Stimulated activated CD8-positive, alpha-beta memory T cell treated with anti-CD3 and anti-CD28 coated beads, Interleukin-7, amount 100 ng/mL, for 4 hours (primary cell): ENCODE measurements at regions not wholly inside any gene's neighbourhood (a gene's known extent, or its start where the extent isn't known, plus 50 kb on each side); places are given as distances from the start of the nearest gene placed in this dataset.

Source experiments
- DNase-seq, 2 donors: peaks; one replicate each; pipeline ENCODE4 v3.0.0-alpha.2; 2020; ENCODE audit warnings: low read depth in 2 of 2

GRCh38 chr6:22027040-22027725 is 269.7 kb downstream of the PRL start:
- DNase-seq: no peak

DNA sequence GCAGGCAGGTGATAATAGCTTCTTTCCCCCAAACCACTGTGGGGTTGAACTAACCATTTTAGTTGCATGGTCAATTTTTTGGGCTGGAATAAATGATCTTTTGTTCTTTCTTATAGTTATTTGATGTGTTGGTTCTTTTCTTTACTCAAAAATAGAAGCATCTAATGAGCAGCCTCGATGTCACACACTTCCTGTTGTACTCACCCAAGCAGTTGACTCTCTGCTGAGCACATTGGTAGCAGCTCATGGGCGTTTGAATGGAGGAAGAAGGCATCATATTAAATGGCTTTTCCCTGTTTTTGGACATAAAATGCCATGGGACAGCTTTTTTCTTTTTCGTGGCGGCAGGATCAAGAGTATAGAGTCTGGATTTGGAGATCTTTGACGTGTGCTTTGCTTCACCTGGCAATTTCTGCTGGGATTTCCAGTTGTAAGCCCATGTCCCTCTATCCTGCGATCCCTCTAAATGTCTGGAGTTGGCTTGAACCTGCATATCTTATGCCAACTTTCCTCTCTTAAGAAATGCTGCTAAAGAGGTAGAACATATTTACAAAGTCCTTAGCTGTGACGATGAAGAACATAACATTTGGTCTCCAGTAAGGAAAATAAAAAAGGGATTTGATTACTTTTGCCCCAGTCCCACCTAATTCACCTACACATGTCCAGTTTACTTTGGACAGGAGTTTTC is 268.3 kb downstream of the PRL start:
- DNase-seq: no peak

DNA sequence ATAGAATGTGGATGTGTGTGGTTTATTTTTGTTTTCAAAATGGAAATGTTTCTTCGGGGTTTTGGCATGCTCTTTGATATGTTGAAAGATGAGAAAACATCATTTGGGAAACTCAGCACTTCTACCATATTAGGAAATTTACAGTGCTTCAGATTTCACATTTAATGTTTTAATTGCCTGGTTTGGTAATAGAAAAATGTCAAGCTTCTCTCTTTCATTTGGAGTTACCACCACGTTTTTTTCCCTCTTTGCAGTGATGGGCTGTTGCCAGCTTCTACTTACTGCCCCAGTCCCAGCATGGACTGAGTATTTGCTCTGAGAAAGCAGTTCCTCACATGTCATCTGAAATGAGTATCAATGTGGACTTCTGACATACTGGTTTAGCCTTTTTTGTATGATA is 267.7 kb downstream of the PRL start:
- DNase-seq: no peak

DNA sequence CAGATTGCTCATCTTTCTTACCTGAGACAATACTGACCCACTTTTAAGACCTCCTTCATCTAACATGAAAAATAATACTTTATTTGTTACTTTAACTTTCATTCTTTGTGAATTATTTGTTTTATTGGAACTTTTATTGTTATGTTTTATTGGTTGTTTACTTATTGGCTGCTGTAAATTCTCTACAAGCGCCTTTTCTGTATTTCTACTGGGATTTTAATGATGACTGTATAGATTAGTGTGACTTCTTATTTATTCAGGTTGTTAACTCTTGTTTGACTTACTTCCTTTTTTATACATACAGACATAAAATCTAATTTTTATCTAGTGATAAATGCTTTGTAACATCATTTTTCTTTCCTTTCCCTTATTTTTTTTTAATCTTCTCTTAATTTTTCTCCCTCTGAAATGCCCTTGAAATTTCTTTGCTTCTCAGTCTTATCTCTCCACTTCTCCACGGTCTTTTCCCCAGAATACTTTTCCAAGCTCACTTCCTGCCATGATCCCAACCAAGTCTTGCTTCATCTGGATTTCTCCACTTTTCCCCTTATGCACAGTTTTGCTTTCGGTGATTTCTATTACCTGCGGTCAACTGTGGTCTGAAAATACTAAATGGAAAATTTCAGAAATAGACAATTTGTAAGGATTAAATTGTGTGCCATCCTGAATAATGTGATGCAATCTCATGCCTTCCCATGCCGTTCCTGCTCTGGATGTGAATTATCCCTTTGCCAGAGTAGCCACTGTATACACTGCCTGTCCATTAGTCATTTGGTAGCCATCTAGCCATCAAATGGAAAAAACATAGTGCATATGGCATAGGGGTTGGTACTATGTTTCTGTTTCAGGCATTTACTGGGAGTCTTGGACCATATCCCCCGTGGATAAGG is 265.9 kb downstream of the PRL start:
- no peak for DNase-seq

- no peak for DNase-seq
These were observed 261.1 kb downstream of the PRL start for GRCh38 chr6:22035690-22036089.

DNA sequence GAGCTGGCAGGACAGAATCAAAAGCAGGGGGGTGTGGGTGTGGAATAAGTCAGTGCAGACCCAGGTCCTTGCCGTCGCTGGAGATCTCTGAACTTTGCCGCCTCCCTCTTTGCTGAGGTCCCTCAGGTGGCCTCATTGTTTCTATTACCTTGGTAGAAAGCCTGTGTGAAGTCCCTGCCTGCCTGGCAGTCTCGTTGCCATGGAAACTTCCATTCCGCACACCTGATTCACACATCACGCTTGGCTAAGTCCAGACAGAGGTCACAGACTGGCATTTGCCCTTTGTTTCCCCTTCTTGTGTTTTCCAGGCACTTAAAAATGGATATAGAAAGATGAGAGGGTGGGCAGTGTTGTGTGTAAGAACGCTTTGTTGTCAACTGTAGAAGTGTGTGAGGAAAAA is 260.6 kb downstream of the PRL start:
- DNase-seq: no peak

DNA sequence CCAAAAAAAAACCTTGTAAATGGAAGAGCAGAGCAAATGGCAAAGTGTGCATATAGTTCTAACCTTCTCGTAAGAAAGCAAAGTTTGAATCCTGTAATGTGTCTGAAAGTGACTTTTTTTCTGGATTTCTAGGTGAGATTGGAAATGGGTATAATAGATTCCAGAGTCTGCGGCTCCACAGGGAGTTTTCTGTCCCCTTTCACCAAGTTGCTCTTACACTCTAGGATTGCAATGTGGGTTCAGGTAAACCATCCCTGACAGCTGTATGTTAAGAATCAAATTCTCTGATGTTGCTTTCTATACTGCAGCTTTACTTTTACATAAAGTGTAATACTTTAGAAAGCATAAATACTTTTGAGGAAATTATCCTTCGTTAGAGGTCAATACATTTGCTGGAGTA is 260.1 kb downstream of the PRL start:
- DNase-seq: no peak

DNA sequence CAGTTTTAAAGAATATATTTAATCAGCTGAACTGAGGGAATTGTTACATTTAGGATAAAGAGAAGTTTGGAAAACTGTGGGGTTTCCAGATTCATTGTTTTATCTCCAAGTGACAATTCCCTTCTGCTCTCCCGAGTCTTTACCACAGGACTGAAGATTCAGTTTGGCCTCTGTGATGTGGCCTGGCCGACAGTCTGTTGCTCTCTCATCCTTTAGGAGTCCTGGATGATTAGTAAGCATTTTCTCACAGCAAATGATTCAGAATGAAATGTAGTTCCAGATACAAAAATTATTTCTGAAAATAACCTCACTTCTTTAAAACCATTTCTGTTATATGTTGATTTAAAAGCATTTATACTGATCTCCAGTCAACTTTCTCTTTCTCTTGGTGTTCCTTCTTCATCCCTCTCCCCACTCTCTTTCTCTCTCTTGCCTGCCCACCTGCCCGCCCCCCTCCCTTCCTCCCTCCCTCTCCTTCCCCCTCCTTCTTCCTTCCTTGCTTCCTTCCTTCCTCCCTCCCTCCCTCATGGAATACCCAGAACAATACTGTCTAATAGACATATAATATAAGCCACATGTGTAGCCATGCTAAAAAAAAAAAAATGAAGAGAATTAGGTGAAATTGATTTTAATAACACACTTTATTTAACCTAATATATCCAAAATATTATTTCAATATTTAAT is 254.9 kb downstream of the PRL start:
- no peak for DNase-seq

DNA sequence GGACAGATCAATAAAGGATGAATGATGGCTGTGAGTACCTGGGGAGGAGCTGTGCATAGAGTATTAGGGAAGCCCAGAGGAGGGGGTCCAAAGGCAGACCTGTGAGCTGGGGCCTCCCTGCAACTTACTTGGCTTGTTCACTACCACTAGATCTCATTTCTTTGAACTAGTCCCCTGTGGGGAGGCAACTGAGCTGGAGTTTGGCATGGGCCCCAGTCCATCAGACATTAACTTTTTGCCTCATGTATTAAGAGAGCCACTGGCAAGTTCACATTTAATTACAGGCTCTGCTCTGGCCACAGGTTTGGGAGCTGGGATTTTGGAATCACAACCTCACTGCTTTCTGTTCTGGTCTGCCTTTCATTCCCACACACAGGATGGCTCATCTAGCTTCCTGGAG is 254.1 kb downstream of the PRL start:
- DNase-seq: no peak

GRCh38 chr6:22043284-22043962 is 253.4 kb downstream of the PRL start:
- no peak for DNase-seq

- DNase-seq: no peak
These were observed 251.4 kb downstream of the PRL start for GRCh38 chr6:22045261-22045912.

- no peak for DNase-seq
These were observed 247.8 kb downstream of the PRL start for GRCh38 chr6:22049002-22049401.

DNA sequence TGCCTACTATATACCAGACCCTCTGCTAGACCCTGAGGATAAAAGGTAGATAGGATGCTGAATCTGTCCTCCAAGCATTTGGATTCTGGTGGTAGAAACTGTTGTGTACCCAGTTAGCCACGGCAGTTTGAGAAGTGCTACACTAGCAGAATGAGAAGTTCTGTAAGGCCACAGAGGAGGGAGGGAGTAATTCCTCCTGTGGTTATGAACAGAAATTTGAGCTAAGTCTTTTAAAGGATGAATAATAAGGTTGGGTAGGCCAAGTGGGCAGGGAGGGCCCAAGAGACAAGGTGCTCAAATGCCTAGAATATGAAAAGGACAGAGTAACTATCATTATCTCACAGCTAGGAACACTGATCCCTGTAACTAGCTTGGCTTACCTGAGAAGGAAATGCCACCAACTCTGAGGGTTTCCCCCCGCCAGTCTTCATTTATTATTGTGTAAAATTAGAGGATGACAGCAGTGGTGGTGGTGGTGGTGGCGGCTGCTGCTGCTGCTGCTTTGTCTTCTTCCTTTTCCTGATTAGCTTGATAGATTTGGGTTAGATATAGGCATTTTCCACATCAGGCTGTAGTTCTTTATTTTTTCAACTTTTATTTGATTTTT is 243.3 kb downstream of the PRL start:
- DNase-seq: no peak

- no peak for DNase-seq
These were observed 240.4 kb downstream of the PRL start for GRCh38 chr6:22056398-22056797.

- no peak for DNase-seq
These were observed 238.9 kb downstream of the PRL start for GRCh38 chr6:22057962-22058361.

DNA sequence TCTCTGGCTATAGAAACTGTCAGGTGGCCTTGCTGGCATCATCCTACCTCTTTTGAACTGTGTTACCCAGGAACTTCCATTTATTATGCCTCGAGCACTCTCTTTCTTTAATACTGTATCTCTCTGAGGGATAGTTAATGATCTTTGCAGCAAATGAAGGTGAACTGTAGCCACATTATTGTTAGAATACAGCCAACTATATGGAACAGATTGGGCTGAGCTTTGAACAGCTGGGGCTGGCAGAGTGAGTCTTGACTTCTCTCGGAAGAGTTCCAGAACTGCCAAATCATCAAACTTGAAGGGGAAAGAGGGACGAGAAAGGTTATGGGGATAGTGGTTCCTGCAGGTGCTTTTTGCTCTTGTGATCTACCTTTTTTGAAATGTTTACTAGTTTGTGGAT is 237.7 kb downstream of the PRL start:
- no peak for DNase-seq

GRCh38 chr6:22059946-22060345 is 236.9 kb downstream of the PRL start:
- DNase-seq: no peak

- peak; percentile 31 to 50 for DNase-seq
These were observed 233.9 kb downstream of the PRL start for GRCh38 chr6:22062807-22063408.

GRCh38 chr6:22064558-22064957 is 232.3 kb downstream of the PRL start:
- DNase-seq: no peak

- DNase-seq: no peak
These were observed 229.7 kb downstream of the PRL start for GRCh38 chr6:22067122-22067521.
